H9 (cell line): ENCODE measurements at regions not wholly inside any gene's neighbourhood (a gene's known extent, or its start where the extent isn't known, plus 50 kb on each side); places are given as distances from the start of the nearest gene placed in this dataset.

Source experiments
- DNase-seq: peaks from one replicate; pipeline ENCODE4 v3.0.0-alpha.2; 2017
- H2AFZ ChIP-seq: one replicate; pipeline ENCODE4 v1.6.1; 2013; ENCODE audit warnings: mild to moderate bottlenecking, low read length, control low read depth, moderate library complexity
- H2AK5ac ChIP-seq: 2 replicates; pipeline ENCODE4 v1.6.1; 2013; ENCODE audit warnings: low read length, control low read depth, mixed read lengths; ENCODE audit not compliant: insufficient read length
- H2BK120ac ChIP-seq: one replicate; pipeline ENCODE4 v1.6.1; 2013; ENCODE audit warnings: low read depth, mild to moderate bottlenecking, low read length, control low read depth, inconsistent platforms; ENCODE audit not compliant: poor library complexity, severe bottlenecking
- H2BK12ac ChIP-seq: 2 replicates; pipeline ENCODE4 v1.6.1; 2013; ENCODE audit warnings: low read length, control low read depth, mixed read lengths, low read depth; ENCODE audit not compliant: insufficient read length
- H2BK15ac ChIP-seq: 2 replicates; pipeline ENCODE4 v1.6.1; 2013; ENCODE audit warnings: low read depth, low read length, control low read depth
- H2BK20ac ChIP-seq: one replicate; pipeline ENCODE4 v1.6.1; 2013; ENCODE audit warnings: low read depth, mild to moderate bottlenecking, low read length, control low read depth, inconsistent platforms; ENCODE audit not compliant: poor library complexity, severe bottlenecking
- H2BK5ac ChIP-seq: 2 replicates; pipeline ENCODE4 v1.6.1; 2013; ENCODE audit warnings: low read length, control low read depth, mixed read lengths; ENCODE audit not compliant: insufficient read length
- H3K14ac ChIP-seq: 2 replicates; pipeline ENCODE4 v1.6.1; 2013; ENCODE audit warnings: low read length, control low read depth; ENCODE audit not compliant: insufficient read depth
- H3K18ac ChIP-seq: 2 replicates; pipeline ENCODE4 v1.6.1; 2013; ENCODE audit warnings: low read depth, mild to moderate bottlenecking, mixed read lengths, low read length, control low read depth; ENCODE audit not compliant: insufficient read length
- H3K23ac ChIP-seq: 2 replicates; pipeline ENCODE4 v1.6.1; 2013; ENCODE audit warnings: low read length, control low read depth, mixed read lengths, low read depth; ENCODE audit not compliant: insufficient read length
- H3K23me2 ChIP-seq: 2 replicates; pipeline ENCODE4 v1.6.1; 2013; ENCODE audit warnings: low read depth, mild to moderate bottlenecking, mixed read lengths, low read length, control low read depth; ENCODE audit not compliant: insufficient read length, poor library complexity, severe bottlenecking
- H3K27ac ChIP-seq: 2 replicates; pipeline ENCODE4 v1.5.1; 2013; ENCODE audit warnings: low read length, control low read depth, mixed read lengths, low read depth; ENCODE audit not compliant: insufficient read length
- H3K27me3 ChIP-seq: 2 replicates; pipeline ENCODE4 v1.6.1; 2013; ENCODE audit warnings: low read length, control low read depth, inconsistent platforms; ENCODE audit not compliant: insufficient read depth
- H3K4ac ChIP-seq: 2 replicates; pipeline ENCODE4 v1.6.1; 2013; ENCODE audit warnings: low read depth, mild to moderate bottlenecking, control low read depth, inconsistent platforms, low read length, moderate library complexity
- H3K4me1 ChIP-seq: 2 replicates; pipeline ENCODE4 v1.6.1; 2013; ENCODE audit warnings: low read length, control low read depth, inconsistent platforms; ENCODE audit not compliant: insufficient read depth
- H3K4me2 ChIP-seq: 2 replicates; pipeline ENCODE4 v1.6.1; 2013; ENCODE audit warnings: low read length, control low read depth, mixed read lengths; ENCODE audit not compliant: insufficient read length, insufficient read depth
- H3K56ac ChIP-seq: 2 replicates; pipeline ENCODE4 v1.6.1; 2013; ENCODE audit warnings: low read depth, mild to moderate bottlenecking, mixed read lengths, low read length, control low read depth; ENCODE audit not compliant: insufficient read length
- H3K79me1 ChIP-seq: 2 replicates; pipeline ENCODE4 v1.6.1; 2013; ENCODE audit warnings: low read depth, mild to moderate bottlenecking, moderate library complexity, low read length, control low read depth, inconsistent platforms; ENCODE audit not compliant: insufficient read depth, poor library complexity, severe bottlenecking
- H3K79me2 ChIP-seq: 2 replicates; pipeline ENCODE4 v1.6.1; 2013; ENCODE audit warnings: low read length, control low read depth, inconsistent platforms; ENCODE audit not compliant: insufficient read depth
- H3K9ac ChIP-seq: 2 replicates; pipeline ENCODE4 v1.6.1; 2013; ENCODE audit warnings: low read length, control low read depth, mixed read lengths; ENCODE audit not compliant: insufficient read length; ENCODE audit errors: extremely low read depth
- H3K9me3 ChIP-seq: one replicate; pipeline ENCODE4 v1.6.1; 2013; ENCODE audit warnings: low read depth, low read length, inconsistent platforms; ENCODE audit not compliant: control insufficient read depth
- H3T11ph ChIP-seq: one replicate; pipeline ENCODE4 v1.6.1; 2013; ENCODE audit warnings: mild to moderate bottlenecking, low read length, control low read depth, inconsistent platforms
- H4K20me1 ChIP-seq: one replicate; pipeline ENCODE4 v1.6.1; 2013; ENCODE audit not compliant: control insufficient read depth, insufficient read length, insufficient read depth
- H4K5ac ChIP-seq: 2 replicates; pipeline ENCODE4 v1.6.1; 2013; ENCODE audit warnings: low read depth, mild to moderate bottlenecking, mixed read lengths, low read length, control low read depth; ENCODE audit not compliant: insufficient read length
- H4K8ac ChIP-seq: replicated peaks from 2 replicates; pipeline ENCODE4 v1.6.1; 2013; ENCODE audit warnings: low read length, control low read depth, mixed read lengths, low read depth; ENCODE audit not compliant: insufficient read length
- H4K91ac ChIP-seq: 2 replicates; pipeline ENCODE4 v1.6.1; 2013; ENCODE audit warnings: low read depth, mild to moderate bottlenecking, moderate library complexity, mixed read lengths, low read length, control low read depth; ENCODE audit not compliant: insufficient read length
- H3K27ac Mint-ChIP-seq, 3 experiments: 2 replicates in 2 of 3; 3 replicates in 1 of 3; pipeline ENCODE4 v1.8.0; 2020 to 2021; ENCODE audit warnings: mixed read lengths in 3 of 3, mild to moderate bottlenecking in 1 of 3, moderate library complexity in 1 of 3
- H3K27me3 Mint-ChIP-seq: 2 replicates; pipeline ENCODE4 v1.8.0; 2021; ENCODE audit warnings: low read depth, mild to moderate bottlenecking, moderate library complexity, mixed read lengths
- H3K36me3 Mint-ChIP-seq, 3 experiments: 2 replicates in 2 of 3; 3 replicates in 1 of 3; pipeline ENCODE4 v1.8.0; 2020 to 2021; ENCODE audit warnings: low read depth in 3 of 3, mixed read lengths in 3 of 3; ENCODE audit not compliant: insufficient read depth in 1 of 3
- H3K4me1 Mint-ChIP-seq, 2 experiments: 2 replicates each; pipeline ENCODE4 v1.8.0; 2020; ENCODE audit warnings: mixed read lengths in 2 of 2
- H3K4me3 Mint-ChIP-seq, 2 experiments: 2 replicates in 1 of 2; 3 replicates in 1 of 2; pipeline ENCODE4 v1.8.0; 2020 to 2021; ENCODE audit warnings: mild to moderate bottlenecking in 2 of 2, mixed read lengths in 2 of 2, moderate library complexity in 1 of 2
- H3K9me3 Mint-ChIP-seq, 2 experiments: 2 replicates in 1 of 2; 3 replicates in 1 of 2; pipeline ENCODE4 v1.8.0; 2020; ENCODE audit warnings: mild to moderate bottlenecking in 2 of 2, mixed read lengths in 2 of 2, moderate library complexity in 1 of 2
- WGBS: extraction: QIAGEN DNeasy Blood & Tissue Kit; methylation state at CpG from one replicate; pipeline ENCODE4 v1.1.7; 2013; ENCODE audit warnings: missing lambda C conversion rate, low lambda C conversion rate, mixed read lengths; ENCODE audit not compliant: insufficient read length; ENCODE audit errors: extremely low coverage; 5-methylcytosine and 5-hydroxymethylcytosine counted together
- TF ChIP-seq, protein P1 (sequence below): fragments of 200-600 bp; sonication (generic); conservative IDR thresholded peaks from 3 replicates; pipeline ENCODE4 v1.8.0; 2021; ENCODE audit warnings: antibody characterized with exemption, mild to moderate bottlenecking

DNA sequence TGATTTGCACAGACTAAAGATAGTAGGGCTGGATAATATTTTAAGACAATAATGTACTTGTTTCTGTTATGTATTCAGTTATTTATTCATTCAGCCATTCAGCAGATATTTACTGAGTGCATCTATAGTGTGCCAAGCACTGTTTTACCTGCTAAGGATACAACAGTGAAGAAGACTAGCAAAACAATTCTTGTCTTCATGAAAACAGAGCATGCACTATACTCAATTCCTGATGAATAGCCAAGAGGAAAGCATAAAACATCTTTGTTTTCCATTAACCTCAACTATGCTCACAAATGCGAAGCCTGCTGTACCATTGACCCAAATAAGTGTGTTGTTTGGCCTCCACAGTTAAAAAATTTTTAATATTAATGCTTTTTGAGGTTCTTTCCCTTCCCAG lies 436.7 kb downstream of the BCKDHB start:
- no peak overlapping the region for H2BK15ac ChIP-seq
- no peak overlapping the region for H3K27ac ChIP-seq
- H2AFZ ChIP-seq, result no peak overlapping the region
- H3K18ac ChIP-seq, result no peak overlapping the region
- no peaks in the 10 kb centered on the region for H3K79me2 ChIP-seq
- no peaks in the 10 kb centered on the region for H3K79me1 ChIP-seq
- no peaks in the 10 kb centered on the region for H4K20me1 ChIP-seq
- no peak overlapping the region for H3K56ac ChIP-seq
- no peak for DNase-seq
- TF ChIP-seq, protein P1, sequence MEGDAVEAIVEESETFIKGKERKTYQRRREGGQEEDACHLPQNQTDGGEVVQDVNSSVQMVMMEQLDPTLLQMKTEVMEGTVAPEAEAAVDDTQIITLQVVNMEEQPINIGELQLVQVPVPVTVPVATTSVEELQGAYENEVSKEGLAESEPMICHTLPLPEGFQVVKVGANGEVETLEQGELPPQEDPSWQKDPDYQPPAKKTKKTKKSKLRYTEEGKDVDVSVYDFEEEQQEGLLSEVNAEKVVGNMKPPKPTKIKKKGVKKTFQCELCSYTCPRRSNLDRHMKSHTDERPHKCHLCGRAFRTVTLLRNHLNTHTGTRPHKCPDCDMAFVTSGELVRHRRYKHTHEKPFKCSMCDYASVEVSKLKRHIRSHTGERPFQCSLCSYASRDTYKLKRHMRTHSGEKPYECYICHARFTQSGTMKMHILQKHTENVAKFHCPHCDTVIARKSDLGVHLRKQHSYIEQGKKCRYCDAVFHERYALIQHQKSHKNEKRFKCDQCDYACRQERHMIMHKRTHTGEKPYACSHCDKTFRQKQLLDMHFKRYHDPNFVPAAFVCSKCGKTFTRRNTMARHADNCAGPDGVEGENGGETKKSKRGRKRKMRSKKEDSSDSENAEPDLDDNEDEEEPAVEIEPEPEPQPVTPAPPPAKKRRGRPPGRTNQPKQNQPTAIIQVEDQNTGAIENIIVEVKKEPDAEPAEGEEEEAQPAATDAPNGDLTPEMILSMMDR, result no peak
- H2AK5ac ChIP-seq, result no peak overlapping the region
- no peak overlapping the region for H4K91ac ChIP-seq
- no peak overlapping the region for H2BK120ac ChIP-seq
- peaks cover 2% of the 10 kb centered on the region; the same call in 1 of the 2 replicates for H3K27me3 Mint-ChIP-seq
- no peaks in the 10 kb centered on the region for H3K23me2 ChIP-seq
- H3K4me2 ChIP-seq, result no peak overlapping the region
- H2BK12ac ChIP-seq, result no peak overlapping the region
- H3K27ac Mint-ChIP-seq, result no peak overlapping the region
- H2BK5ac ChIP-seq, result no peak overlapping the region
- H3T11ph ChIP-seq, result no peak overlapping the region
- no peaks in the 10 kb centered on the region for H3K9me3 Mint-ChIP-seq
- 0 out of 2 replicates have a peak, but pooled peaks cover 2% of the 10 kb centered on the region for H3K4me1 ChIP-seq
- H4K5ac ChIP-seq, result no peak overlapping the region
- no peaks in the 10 kb centered on the region for H3K4me1 Mint-ChIP-seq
- H3K4ac ChIP-seq, result no peak overlapping the region
- no peak overlapping the region for H3K4me3 Mint-ChIP-seq
- H3K23ac ChIP-seq, result no peak overlapping the region
- H4K8ac ChIP-seq, result no peak overlapping the region
- WGBS, result no CpG with 5 or more reads among the region's 1 CpG
- no peak overlapping the region for H2BK20ac ChIP-seq
- H3K9me3 ChIP-seq, result no peaks in the 10 kb centered on the region
- no peaks in the 10 kb centered on the region for H3K27me3 ChIP-seq
- H3K36me3 Mint-ChIP-seq, result no peaks in the 10 kb centered on the region; a peak in 1 of 7 replicates
- no peak overlapping the region for H3K9ac ChIP-seq
- no peak overlapping the region for H3K14ac ChIP-seq
